ENCODE measurements at regions not wholly inside any gene's neighbourhood (a gene's known extent, or its start where the extent isn't known, plus 50 kb on each side); places are given as distances from the start of the nearest gene placed in this dataset.

DNA sequence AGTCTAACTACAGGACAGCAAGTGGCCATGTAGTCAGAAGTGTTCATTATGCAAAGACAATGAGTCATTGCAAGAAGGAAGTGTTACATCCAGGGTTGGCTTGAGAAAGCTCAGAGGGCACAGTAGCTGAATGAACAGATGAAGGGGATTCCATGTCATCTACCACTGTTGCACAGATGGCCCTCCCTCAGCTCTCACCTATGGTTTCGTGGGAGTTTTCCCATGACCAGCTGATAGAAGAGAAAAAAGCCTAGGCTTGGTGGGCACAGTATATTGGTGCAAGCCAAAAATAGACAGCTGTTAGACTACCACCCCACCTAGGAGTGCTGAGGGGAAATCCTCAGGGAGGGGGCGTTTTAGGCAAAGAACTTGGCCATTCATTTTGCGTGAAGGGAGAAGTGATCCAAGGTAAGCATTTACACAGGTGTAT is 217.0 kb downstream of the DMRT2 start:
- DNase-seq (ENCODE audit: low spot score), result no peak

DNA sequence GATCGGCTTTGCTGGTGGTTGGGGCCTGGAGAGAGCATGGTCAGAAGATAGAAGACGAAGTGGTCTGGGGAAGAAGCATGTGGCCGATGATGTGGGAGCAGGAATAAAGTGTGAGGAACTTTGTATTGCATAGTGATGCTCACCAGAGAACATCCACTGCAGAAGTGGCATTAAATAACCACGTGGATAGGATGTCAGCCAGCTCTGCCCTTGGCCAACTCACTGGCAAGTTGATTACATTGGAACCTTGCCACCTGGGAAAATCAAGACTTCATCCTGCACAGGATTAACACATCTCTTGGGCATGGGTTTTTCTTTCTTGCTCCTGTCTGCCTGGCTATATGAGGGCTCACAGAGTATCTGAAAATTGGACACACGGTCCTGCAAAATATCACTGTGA is 217.4 kb downstream of the DMRT2 start:
- no peak for DNase-seq (ENCODE audit: low spot score)

DNA sequence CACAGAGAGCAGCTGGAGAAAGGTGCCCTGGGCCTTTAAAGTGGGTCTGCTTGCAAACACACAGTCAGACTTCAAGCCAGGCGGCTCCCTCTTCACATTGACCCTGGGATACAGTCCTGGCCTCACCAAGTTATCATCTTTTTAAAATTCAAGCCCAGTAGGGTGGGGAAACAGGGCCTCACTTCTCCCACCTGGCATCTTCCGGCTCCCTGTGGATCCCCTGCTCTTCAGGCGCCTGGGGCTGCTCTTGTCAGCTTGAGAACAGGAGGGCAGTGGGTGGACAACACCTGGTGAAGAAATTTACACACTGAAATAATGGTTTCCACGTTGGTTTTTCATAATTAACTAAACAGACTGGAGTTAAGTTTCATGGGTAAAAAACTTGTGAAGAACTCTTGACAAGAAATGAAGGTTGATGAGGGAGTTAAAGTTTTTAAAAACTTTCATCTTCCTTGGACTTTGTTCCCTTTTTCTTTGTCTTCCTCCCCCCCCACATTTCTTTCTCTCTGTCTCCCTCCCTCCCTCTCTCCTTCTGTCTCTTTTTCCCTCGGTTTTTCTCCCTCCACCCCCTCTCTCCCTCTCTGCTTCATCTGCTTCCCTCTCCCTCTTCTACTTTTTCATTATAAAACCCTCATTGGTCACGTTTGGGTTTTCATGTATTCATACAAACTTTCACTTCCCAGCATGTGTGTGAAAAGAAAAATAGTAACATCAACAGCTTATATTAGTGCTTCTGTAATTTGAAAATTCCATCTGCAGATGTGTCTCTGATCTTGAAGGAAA is 219.6 kb downstream of the DMRT2 start:
- DNase-seq (ENCODE audit: low spot score), result no peak

DNA sequence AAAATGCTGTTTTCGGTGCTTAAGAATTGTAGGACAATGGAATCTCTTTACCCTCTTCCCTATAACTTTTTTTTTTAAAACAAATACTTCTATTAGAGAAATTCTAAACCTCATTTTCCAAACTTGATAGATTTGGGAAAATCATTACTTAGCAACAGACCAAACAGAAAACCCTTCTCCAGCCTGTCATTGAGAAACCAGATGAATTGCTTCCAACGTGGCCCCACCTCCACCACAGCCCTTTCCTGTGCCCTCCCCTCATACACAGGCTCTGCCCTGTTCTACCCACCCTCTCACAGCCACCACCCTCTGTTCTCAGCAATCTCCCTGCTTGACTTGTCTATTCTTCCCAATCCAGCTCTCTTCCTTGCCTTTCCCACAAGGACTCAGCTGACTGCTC is 221.2 kb downstream of the DMRT2 start:
- no peak for DNase-seq (ENCODE audit: low spot score)

DNA sequence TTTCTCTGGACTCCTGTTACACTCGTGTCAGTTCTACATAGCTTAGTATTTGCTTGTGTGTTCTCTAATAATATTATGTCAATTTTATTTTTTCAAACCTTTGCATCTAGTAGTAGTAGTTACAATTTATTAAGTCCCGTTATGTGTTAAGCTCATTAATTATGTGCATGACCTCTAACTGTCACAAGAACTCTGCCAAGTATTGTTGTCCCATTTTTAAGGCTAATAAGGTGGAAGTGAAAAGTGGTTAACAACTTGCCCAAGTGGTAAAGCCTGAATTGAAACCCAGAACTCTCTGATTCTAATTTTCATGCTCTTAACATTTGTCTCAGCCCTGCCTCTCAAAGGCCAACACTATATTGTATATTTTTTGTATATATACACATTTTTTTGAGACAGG is 221.6 kb downstream of the DMRT2 start:
- no peak for DNase-seq (ENCODE audit: low spot score)

DNA sequence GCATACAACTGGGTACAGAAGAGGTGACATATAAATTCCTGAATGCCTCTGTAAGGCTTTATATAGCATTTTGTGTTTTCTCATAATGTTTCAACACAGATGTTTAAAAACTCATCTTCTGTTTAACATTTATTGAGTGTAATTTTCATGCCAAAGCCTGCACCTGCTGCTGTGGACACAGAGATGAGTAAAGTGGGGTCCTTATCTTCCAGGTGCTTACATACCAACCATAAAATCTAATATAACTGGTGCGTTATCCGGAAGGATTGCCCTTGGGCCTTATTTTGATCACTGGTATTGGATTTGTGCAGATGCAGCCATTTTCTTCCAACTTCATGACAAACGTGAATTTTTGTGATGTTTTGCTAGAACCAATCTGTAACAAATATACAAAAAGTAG is 222.3 kb downstream of the DMRT2 start:
- no peak for DNase-seq (ENCODE audit: low spot score)

DNA sequence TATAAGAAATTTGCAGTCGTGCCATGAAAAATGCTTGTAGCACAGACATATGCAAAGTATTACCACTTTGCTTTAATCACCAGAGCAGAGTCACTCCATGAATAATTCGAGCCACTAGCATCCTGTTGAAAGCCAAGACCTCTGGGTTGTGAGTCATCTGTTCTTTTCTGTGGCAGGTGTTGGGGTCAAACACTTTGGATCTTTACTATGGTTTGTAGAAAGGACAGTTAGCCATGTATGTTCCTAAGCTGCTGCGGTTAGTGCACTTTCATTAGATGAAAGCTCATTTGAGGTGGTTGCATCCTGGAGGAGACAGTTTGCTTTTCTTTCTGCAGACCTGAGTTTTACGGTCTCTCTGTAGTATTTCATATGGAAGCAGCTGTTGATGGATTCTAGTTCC is 223.7 kb downstream of the DMRT2 start:
- no peak for DNase-seq (ENCODE audit: low spot score)

DNA sequence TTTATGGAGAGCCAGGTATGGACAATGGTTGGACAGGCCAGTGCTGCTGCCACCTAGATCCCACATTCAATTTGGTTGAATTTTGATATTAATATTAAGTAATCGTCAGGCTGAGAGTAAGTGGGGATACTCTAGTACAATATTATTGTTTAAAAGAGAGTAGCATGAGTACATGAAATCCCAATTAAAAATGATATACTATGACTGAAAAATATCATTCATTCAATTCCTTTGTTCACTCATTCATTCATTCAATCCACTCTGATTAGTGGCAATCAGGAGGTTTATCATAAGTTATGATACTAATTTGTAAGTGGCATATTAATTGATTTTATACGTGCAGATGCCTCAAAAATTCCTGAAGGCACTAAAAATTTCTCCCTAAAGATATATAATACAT is 224.2 kb downstream of the DMRT2 start:
- no peak for DNase-seq (ENCODE audit: low spot score)

DNA sequence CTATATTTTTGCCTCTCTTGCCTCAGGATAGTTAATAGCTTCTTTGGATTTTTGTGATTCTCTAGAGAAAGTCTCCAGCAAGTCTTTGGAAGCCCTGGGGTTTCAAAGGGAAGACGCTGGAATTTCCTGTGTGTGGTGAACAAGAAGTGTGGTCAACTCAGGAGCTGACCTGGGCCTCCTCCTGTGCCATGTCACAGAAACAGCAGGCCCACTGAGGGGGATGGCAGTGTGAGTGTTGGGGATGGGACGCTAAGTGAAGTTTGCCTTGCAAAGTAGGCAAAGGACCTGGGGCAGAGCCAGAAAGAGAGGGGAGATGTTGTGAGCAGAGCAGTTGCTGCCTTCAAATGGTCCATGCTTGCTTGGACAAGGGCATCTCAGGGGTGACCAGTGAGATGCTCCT is 226.3 kb downstream of the DMRT2 start:
- no peak for DNase-seq (ENCODE audit: low spot score)

DNA sequence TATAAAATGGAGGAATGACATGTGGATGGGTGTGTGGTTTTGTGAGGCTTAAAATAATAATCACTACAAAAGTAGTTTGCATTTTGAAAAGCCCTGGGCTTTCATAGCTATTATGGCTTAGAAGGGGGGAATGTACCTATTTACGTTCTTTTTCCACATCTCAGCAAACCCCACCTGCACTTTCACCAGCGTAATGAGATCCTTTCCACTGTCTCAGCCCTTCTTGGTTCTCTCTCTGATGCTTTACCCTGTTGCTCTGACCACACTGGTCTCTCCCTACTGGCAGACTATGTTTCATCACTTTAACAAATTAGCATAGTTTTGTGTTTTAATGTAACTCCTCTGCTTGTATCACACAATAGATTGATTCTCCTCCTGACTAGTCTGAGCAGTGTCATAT is 234.6 kb downstream of the DMRT2 start:
- DNase-seq (ENCODE audit: low spot score), result no peak

DNA sequence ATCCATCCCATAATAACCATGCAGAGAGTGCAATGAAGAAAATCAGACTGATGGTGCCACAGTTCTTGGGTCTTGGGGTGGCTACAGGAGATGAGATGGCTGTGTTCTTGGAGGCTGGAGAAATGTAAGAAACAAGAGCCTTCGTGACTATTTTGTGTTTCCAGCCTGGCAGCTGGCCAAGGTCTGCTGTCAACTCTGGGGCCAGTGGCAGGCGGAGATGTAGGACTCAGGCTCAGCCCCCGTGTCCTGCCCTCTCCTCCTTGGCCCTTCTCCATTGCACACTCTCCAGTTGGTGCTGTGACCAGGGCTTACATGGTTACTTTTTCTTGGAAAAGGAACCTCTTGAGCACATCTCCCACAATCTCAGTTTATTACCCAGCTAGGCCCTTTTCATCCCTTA is 235.4 kb downstream of the DMRT2 start:
- no peak for DNase-seq (ENCODE audit: low spot score)

DNA sequence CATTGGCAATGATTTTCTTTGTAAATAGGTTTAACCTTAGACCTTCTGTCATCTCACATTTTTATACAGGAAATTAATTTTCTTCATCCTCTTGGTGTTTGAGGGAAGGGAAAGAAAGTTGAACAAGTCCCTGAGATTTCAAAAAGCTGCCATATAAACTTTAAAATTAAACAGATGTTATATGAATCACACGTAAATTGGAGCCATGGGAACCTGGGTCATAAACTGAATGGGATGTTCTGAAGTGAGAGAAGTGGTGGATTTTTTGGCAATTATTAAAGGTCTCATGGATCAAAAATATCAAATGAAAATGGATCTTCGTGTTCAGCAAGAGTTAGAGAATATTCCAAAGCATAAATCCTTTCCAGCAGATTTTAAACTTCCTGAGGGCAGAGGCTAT is 242.2 kb downstream of the DMRT2 start:
- no peak for DNase-seq (ENCODE audit: low spot score)

DNA sequence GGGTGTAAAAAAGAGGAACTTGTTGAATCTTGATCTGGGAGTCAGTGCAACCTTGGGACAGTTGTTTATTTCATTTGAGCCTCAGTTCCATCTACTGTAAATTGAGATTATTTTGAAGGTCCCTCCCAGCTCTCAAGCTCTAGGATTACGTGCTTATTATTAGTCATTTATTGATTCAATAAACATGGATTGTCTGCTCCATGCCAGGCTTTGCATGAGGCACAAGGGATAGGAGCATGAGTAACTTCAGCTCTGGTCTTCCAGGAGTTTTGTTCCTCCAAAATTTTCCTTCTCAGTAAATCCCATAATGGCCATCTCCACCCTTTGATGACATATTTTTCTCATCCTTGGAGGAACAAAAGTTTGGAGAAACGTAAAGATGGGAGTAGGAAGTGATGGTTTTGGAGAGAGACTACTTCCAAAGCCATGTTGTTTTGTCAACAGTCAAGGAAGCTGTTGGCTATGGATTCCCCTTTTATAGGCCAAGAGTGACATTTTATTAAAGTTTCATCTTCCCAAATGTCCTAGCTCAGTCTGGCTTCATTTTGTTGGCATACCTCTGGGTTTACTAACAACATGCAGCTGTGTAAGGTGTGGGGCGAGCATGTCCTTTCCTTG is 244.6 kb downstream of the DMRT2 start:
- DNase-seq (ENCODE audit: low spot score), result no peak

DNA sequence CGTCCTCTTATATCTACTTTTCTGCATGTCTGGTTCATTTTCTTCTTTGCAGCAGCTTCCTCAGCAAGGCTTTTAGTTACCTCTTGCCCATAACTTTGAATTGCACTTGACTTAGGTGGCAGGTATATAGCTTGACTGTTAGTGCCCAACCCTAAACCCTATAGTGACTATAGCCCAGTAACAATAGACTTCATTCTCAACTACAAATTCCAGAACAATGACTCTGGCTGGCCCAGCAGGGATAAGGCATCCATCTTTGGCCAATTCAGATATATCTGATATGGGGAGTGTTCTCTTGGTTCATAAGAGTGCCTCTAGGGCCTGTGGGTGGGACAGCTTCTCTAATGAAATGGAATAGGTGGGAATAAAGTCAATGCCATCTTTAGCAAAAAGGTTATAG is 246.2 kb downstream of the DMRT2 start:
- DNase-seq (ENCODE audit: low spot score), result no peak

DNA sequence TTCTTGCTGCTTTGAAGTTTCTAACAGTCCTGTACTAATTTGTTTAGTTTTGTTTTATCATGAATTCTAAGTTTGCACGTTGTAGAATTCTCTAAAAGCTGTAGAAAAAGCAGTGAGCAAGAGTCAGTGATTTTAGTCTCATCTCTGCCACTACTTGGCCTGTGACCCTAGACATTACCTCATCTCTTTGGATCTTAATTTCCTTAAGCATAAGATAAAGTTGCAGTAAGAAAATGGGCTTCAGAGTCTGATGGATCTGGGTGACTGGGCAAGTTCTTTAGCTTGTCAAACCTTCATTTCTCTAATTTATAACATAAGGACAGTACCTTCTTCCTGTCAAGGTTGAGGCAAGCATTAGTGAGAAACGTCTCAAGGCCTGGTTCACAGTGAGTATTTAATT is 247.9 kb downstream of the DMRT2 start:
- DNase-seq (ENCODE audit: low spot score), result no peak

DNA sequence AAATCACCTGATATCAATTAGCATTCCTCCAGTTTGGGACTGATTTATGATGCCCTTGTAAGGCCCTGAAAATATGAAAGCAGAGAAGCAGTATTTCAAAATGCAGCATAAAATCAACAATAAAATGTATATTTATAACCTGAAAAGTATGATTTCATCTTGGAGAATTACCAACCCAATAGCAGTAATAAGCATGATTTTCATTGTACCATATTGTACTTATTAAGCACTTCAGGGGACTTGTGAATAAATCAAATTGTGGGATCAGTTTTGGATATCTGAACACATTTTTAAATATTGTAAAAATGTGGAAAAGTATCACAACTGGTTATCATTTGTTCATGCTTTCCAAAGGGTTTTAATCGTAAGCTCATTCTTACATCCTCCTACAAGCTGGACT is 250.8 kb downstream of the DMRT2 start:
- no peak for DNase-seq (ENCODE audit: low spot score)

DNA sequence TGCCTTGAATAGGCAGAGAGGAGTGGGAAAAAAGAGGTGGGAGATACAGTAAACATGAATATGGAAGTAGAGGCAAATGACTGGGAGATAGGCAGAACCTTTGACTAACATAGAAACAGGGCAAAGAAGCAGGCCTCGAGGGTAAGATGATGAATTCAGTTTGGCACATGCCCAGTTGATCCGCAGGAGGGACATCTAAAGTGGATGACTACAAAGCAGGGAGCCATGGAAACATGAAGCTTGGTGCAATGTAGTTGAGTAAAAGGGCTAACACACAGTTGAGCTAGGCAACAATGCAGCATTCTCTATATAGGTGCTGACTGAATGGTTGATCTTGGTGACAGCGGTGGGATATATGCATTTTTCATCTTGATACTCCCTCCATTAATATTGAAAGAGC is 253.8 kb downstream of the DMRT2 start:
- DNase-seq (ENCODE audit: low spot score), result no peak

DNA sequence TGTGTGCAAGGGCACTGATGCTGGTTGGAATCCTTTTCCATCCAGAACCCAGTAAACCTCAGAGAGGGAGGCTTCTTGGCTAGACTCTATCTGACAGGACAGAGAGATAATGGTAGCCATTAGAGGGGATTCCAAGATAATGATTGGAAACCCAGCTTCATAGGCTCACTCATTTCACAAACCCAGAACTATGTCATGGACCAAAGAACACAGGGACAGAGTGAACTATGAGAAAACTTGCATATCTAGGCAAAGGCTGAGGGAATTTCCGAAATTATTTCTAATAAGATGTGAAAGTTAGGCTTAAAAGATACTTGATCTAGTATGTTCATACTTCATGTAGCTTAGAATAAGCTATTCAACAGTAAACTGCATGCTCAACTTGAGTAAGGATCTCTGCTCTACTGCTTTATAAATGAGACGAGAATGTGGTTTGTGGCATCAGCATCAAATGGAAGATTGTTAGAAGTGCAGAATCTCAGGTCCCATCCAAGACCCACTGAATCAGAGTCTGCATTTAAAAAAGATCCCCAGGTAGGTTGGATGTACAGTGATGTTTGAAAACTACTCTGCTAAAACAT is 261.4 kb downstream of the DMRT2 start:
- DNase-seq (ENCODE audit: low spot score), result no peak

DNA sequence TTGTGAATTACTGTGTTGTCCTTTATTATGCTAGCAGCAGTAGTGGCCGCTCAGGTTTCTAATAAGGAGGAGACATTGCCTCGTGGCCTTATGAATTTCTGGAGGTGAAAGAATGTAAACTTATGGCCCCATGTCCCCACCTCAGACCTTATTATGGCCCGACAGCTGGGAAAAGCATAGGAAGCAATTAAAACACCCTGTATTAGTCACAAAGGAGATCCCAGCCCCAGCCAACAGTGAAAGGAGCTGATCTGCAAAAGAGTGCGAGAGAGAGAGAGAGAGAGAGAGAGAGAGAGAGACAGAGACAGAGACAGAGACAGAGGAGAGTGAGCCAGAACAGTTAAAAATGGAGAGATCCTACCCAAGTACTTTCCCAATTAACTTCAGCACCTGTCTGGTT is 269.3 kb downstream of the DMRT2 start:
- DNase-seq (ENCODE audit: low spot score), result no peak

DNA sequence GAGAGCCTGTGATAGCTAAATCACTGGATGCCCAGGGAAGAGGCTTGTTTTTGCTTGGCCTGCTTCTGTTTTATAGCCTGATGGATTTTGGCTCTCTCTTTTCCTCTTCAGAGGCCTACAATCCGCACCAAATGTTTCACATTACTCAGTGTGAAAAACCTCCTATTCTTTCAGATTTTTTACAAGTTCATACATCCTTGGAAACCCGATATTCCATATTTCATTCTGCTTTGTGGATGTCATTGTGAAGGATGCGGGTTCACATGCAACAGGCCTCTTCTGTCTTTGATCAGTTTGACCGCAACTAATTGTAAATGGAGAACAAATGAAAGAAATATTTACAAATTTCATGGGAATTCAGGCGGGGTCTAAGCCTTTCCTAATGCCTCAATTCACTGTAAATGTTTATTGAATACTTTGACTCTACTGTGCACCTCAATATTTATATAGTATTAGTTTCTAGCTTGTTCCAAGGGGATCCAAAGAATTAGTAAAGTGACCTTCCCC is 269.9 kb downstream of the DMRT2 start:
- DNase-seq (ENCODE audit: low spot score), result no peak

DNA sequence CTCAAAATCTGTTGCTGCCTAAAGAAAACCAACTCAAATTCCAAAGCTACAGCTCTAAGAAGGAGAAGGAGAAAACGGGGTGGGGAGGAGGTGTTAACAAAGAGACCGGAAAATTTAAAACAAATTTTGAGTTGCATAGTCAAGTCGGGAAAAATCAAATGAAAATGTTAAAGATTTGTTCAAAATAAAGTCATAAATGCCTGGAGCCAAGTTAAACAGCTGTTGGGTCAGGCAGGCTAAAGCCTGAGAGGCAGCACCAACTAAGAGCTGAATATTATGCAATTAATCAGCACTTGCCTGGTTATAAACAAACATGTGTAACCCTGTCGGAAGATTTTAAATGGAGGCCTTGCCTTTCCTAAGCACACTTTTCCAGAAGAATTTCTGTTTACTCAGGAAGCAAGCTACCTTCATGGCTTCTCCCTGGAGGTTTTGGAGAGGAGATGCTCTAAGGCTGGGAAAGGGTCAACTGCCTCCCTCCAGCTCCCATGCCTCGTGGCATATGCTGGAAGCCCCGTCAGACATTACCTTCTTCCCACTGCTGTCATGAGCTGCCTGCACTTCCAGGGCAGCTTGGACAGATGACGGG is 270.5 kb downstream of the DMRT2 start:
- no peak for DNase-seq (ENCODE audit: low spot score)

DNA sequence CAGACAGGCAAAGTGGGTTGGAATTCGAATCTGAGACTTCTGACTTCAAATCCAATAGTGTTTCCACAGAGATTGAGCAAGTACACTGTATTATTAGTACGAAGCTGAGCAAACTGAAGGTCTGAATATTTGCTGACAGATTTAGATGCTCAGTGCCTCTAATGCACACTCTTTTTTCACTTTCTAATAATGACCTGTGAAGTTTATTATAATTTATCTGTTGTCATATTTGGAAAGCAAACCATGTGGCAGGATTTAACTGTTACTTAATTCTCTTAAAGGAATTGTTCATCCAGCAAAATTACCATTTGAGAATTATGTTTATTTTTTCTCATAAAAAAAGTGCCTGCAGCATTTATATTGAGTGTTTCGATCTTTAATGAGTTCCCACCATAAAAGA is 277.3 kb downstream of the DMRT2 start:
- no peak for DNase-seq (ENCODE audit: low spot score)

DNA sequence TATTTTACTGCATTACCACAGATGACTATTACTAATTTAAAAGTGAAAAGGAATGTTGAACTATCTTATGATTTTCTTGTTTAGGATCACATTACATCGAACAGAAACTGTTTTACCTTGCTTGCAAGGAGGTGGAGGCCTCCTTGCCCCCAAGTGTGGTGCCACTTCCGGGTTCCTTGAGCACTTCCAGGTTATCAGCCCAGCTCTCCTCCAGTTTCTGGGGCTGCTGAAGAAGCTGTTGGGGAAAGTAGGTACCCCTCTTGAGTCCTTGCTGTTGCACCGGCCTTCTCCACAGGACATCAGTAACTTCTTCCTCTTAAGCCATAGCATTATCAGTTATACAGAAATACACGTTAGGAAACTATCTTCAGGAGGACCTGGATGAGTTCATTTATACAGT is 278.2 kb downstream of the DMRT2 start:
- DNase-seq (ENCODE audit: low spot score), result no peak
